ENCODE measurements at regions not wholly inside any gene's neighbourhood (a gene's known extent, or its start where the extent isn't known, plus 50 kb on each side); places are given as distances from the start of the nearest gene placed in this dataset.

GRCh38 chr14:31952573-31952972 is 124.5 kb upstream of the ARHGAP5 start:
- H3K27me3 ChIP-seq (ENCODE audit: low read length), result no peaks in the 10 kb centered on the region
- H3K9me3 ChIP-seq (ENCODE audit: insufficient read depth, low read length), result no peaks in the 10 kb centered on the region
- no peaks in the 10 kb centered on the region for H3K9me2 ChIP-seq (replicated peaks; ENCODE audit: insufficient read depth, low read length)
- H3K79me2 ChIP-seq (ENCODE audit: insufficient read depth, low read length), result no peaks in the 10 kb centered on the region
- no peak overlapping the region for H3K27ac ChIP-seq (ENCODE audit: low read depth, low read length)
- H4K20me1 ChIP-seq (ENCODE audit: low read depth, low read length), result no peaks in the 10 kb centered on the region
- no peaks in the 10 kb centered on the region for H3F3A ChIP-seq (ENCODE audit: insufficient read depth)
- H3K4me2 ChIP-seq (ENCODE audit: low read depth, low read length, poor library complexity, severe bottlenecking), result no peak overlapping the region
- H3K4me3 ChIP-seq (ENCODE audit: insufficient read depth, low read length, poor library complexity, severe bottlenecking), result no peak overlapping the region
- H3K9ac ChIP-seq (ENCODE audit: low read length), result no peak overlapping the region
- H3K36me3 ChIP-seq (ENCODE audit: low read length), result no peaks in the 10 kb centered on the region
- TF ChIP-seq CTCF (IDR thresholded peaks at IDR 0.05; ENCODE audit: insufficient read depth, low read length, poor library complexity, severe bottlenecking) (no peak), EZH2phosphoT487 (conservative IDR thresholded peaks at IDR 0.05; ENCODE audit: low read length) (no peak)
- H2AFZ ChIP-seq (ENCODE audit: low read depth, low read length, severe bottlenecking), result no peak overlapping the region

DNA sequence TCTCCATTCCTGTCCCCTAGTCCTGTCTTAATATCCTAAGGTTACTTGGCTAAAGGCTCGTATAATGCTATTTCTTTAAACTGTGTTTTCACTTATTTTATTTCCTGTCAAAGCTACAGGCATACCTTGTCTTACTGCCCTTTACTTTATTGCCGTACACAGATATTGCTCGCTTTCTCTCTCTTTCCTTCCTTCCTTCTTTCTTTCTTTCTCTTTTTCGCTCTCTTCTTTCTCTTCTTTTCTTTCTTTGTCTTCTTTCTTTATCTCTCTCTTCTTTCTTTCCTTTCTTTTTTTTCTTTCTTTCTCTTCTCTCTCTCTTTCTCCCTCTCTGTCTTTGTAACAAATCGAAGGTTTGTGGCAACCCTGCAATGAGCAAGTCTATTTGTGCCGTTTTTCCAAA is 123.9 kb upstream of the ARHGAP5 start:
- Histone ChIP-seq H3K36me3 (ENCODE audit: low read length) (no peaks in the 10 kb centered on the region), H3K27ac (ENCODE audit: low read depth, low read length) (no peak overlapping the region), H3K4me2 (ENCODE audit: low read depth, low read length, poor library complexity, severe bottlenecking) (no peak overlapping the region), H3K9me3 (ENCODE audit: insufficient read depth, low read length) (no peaks in the 10 kb centered on the region), H4K20me1 (ENCODE audit: low read depth, low read length) (no peaks in the 10 kb centered on the region), H3K9me2 (replicated peaks; ENCODE audit: insufficient read depth, low read length) (no peaks in the 10 kb centered on the region), H3F3A (ENCODE audit: insufficient read depth) (no peaks in the 10 kb centered on the region), H3K27me3 (ENCODE audit: low read length) (no peaks in the 10 kb centered on the region), H2AFZ (ENCODE audit: low read depth, low read length, severe bottlenecking) (no peak overlapping the region), H3K79me2 (ENCODE audit: insufficient read depth, low read length) (no peaks in the 10 kb centered on the region), H3K9ac (ENCODE audit: low read length) (no peak overlapping the region), H3K4me3 (ENCODE audit: insufficient read depth, low read length, poor library complexity, severe bottlenecking) (no peak overlapping the region)
- TF ChIP-seq EZH2phosphoT487 (conservative IDR thresholded peaks at IDR 0.05; ENCODE audit: low read length) (no peak), CTCF (IDR thresholded peaks at IDR 0.05; ENCODE audit: insufficient read depth, low read length, poor library complexity, severe bottlenecking) (no peak)

- TF ChIP-seq CTCF (IDR thresholded peaks at IDR 0.05; ENCODE audit: insufficient read depth, low read length, poor library complexity, severe bottlenecking) (no peak), EZH2phosphoT487 (conservative IDR thresholded peaks at IDR 0.05; ENCODE audit: low read length) (no peak)
- H2AFZ ChIP-seq (ENCODE audit: low read depth, low read length, severe bottlenecking), result no peak overlapping the region
- H3K36me3 ChIP-seq (ENCODE audit: low read length), result no peaks in the 10 kb centered on the region
- no peak overlapping the region for H3K9ac ChIP-seq (ENCODE audit: low read length)
- no peaks in the 10 kb centered on the region for H3K9me3 ChIP-seq (ENCODE audit: insufficient read depth, low read length)
- H4K20me1 ChIP-seq (ENCODE audit: low read depth, low read length), result no peaks in the 10 kb centered on the region
- H3K4me3 ChIP-seq (ENCODE audit: insufficient read depth, low read length, poor library complexity, severe bottlenecking), result no peak overlapping the region
- H3K79me2 ChIP-seq (ENCODE audit: insufficient read depth, low read length), result no peaks in the 10 kb centered on the region
- no peaks in the 10 kb centered on the region for H3K27me3 ChIP-seq (ENCODE audit: low read length)
- no peaks in the 10 kb centered on the region for H3K9me2 ChIP-seq (replicated peaks; ENCODE audit: insufficient read depth, low read length)
- H3F3A ChIP-seq (ENCODE audit: insufficient read depth), result no peaks in the 10 kb centered on the region
- H3K27ac ChIP-seq (ENCODE audit: low read depth, low read length), result no peak overlapping the region
- no peak overlapping the region for H3K4me2 ChIP-seq (ENCODE audit: low read depth, low read length, poor library complexity, severe bottlenecking)
Observed at GRCh38 chr14:31954991-31955390, 122.1 kb upstream of the ARHGAP5 start.

Measured in SU-DHL-6 (cell line).